Astrocyte (in vitro differentiated cells and primary cell): ENCODE measurements at regions not wholly inside any gene's neighbourhood (a gene's known extent, or its start where the extent isn't known, plus 50 kb on each side); places are given as distances from the start of the nearest gene placed in this dataset.

Experiments
- DNase-seq: peaks from one replicate; pipeline ENCODE4 v3.0.0-alpha.2; 2010; ENCODE audit warnings: low read depth
- FAIRE-seq: peaks from 2 replicates; lab custom pipeline; 2011; peaks lifted over from hg19 to GRCh38; lab: Jason Lieb, UNC
- H2AFZ ChIP-seq: 2 replicates; pipeline ENCODE4 v1.6.0; 2012; ENCODE audit warnings: low read depth, low read length, inconsistent platforms
- H3K27ac ChIP-seq: 2 replicates; pipeline ENCODE4 v1.5.1; 2011; ENCODE audit warnings: low read depth, low read length, inconsistent platforms
- H3K27me3 ChIP-seq: 2 replicates; pipeline ENCODE4 v1.6.0; 2011; ENCODE audit warnings: low read length, inconsistent platforms; ENCODE audit not compliant: insufficient read depth
- H3K36me3 ChIP-seq: 2 replicates; pipeline ENCODE4 v1.5.1; 2011; ENCODE audit warnings: low read length, inconsistent platforms; ENCODE audit not compliant: insufficient read depth
- H3K4me1 ChIP-seq: 2 replicates; pipeline ENCODE4 v1.5.1; 2011; ENCODE audit warnings: low read length, inconsistent platforms; ENCODE audit not compliant: insufficient read depth
- H3K4me2 ChIP-seq: 2 replicates; pipeline ENCODE4 v1.6.0; 2012; ENCODE audit warnings: low read length, inconsistent platforms
- H3K4me3 ChIP-seq: 2 replicates; pipeline ENCODE4 v1.5.1; 2011; ENCODE audit warnings: low read depth, mild to moderate bottlenecking, low read length, inconsistent platforms; ENCODE audit not compliant: insufficient read depth
- H3K79me2 ChIP-seq: 2 replicates; pipeline ENCODE4 v1.6.0; 2012; ENCODE audit warnings: mild to moderate bottlenecking, low read length, inconsistent platforms; ENCODE audit not compliant: insufficient read depth
- H3K9ac ChIP-seq: 2 replicates; pipeline ENCODE4 v1.6.0; 2012; ENCODE audit warnings: mild to moderate bottlenecking, low read length, inconsistent platforms
- H3K9me3 ChIP-seq: 2 replicates; pipeline ENCODE4 v1.5.1; 2012; ENCODE audit warnings: low read depth, mild to moderate bottlenecking, low read length, inconsistent platforms; ENCODE audit not compliant: insufficient read depth
- H4K20me1 ChIP-seq: 2 replicates; pipeline ENCODE4 v1.6.0; 2012; ENCODE audit warnings: low read length, inconsistent platforms; ENCODE audit not compliant: insufficient read depth
- H3K27ac Mint-ChIP-seq: one replicate; pipeline ENCODE4 v1.8.0; 2021; ENCODE audit warnings: mild to moderate bottlenecking, mixed read lengths; ENCODE audit not compliant: unreplicated experiment
- H3K27me3 Mint-ChIP-seq: one replicate; pipeline ENCODE4 v1.8.0; 2021; ENCODE audit warnings: low read depth, mixed read lengths; ENCODE audit not compliant: unreplicated experiment
- H3K36me3 Mint-ChIP-seq: one replicate; pipeline ENCODE4 v1.8.0; 2021; ENCODE audit warnings: low read depth, mixed read lengths; ENCODE audit not compliant: unreplicated experiment
- H3K4me1 Mint-ChIP-seq: one replicate; pipeline ENCODE4 v1.8.0; 2021; ENCODE audit warnings: low read depth, mixed read lengths; ENCODE audit not compliant: unreplicated experiment
- H3K4me3 Mint-ChIP-seq: one replicate; pipeline ENCODE4 v1.8.0; 2021; ENCODE audit warnings: mild to moderate bottlenecking, moderate library complexity, mixed read lengths; ENCODE audit not compliant: unreplicated experiment
- H3K9me3 Mint-ChIP-seq: one replicate; pipeline ENCODE4 v1.8.0; 2021; ENCODE audit warnings: mild to moderate bottlenecking, mixed read lengths; ENCODE audit not compliant: unreplicated experiment
- EZH2 ChIP-seq: IDR thresholded peaks from 2 replicates; pipeline ENCODE4 v1.6.1; 2012; ENCODE audit warnings: mild to moderate bottlenecking, low read length, inconsistent platforms; ENCODE audit not compliant: insufficient read depth
- TF ChIP-seq, protein P1 (sequence below): IDR thresholded peaks from 2 replicates; pipeline ENCODE4 v1.5.1; 2011; ENCODE audit warnings: low read depth, mild to moderate bottlenecking, inconsistent platforms, low read length, moderate library complexity; ENCODE audit not compliant: insufficient read depth

DNA sequence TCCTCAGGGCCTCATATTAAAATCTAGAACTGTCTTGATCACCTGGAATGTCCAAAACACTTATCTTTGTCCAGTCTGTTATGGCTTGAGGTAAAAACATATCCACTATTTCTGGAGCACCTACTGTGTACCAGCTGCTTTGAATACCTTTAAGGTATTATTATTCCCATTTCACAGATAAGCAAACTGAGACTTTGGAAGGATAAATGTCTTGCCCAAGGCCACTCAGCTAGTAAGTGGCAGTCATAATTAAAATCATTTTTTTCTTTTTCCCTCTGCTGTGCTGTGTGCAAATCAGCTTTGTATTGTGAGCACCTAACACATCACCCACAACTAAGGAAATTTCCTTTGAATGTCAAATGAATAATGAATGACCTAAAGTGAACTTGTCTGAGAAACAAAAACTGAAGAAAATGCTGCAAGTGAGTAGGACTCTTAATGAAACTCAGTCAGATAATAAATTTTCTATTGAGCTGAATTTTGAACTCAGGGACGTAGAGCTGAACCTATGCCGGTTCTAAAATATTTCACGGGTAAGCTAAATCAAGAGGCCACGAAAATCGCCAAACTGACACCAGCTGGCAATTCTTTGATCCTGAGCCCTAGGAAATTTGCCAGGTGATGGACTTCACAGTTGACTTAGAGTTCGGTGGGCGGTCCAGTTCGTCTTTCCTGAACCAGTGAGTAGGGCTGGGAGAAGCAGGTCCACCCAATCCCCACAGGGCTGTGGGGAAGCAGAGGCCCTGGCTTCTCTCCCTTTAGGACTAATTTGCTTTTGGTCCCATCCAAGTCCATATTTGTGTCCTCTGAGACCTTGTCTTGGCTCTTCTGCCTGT is 159.7 kb upstream of the PWP1 start:
- no peak for TF ChIP-seq EZH2
- TF ChIP-seq, protein P1, sequence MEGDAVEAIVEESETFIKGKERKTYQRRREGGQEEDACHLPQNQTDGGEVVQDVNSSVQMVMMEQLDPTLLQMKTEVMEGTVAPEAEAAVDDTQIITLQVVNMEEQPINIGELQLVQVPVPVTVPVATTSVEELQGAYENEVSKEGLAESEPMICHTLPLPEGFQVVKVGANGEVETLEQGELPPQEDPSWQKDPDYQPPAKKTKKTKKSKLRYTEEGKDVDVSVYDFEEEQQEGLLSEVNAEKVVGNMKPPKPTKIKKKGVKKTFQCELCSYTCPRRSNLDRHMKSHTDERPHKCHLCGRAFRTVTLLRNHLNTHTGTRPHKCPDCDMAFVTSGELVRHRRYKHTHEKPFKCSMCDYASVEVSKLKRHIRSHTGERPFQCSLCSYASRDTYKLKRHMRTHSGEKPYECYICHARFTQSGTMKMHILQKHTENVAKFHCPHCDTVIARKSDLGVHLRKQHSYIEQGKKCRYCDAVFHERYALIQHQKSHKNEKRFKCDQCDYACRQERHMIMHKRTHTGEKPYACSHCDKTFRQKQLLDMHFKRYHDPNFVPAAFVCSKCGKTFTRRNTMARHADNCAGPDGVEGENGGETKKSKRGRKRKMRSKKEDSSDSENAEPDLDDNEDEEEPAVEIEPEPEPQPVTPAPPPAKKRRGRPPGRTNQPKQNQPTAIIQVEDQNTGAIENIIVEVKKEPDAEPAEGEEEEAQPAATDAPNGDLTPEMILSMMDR: no peak
- H4K20me1 ChIP-seq: peaks cover 6% of the 10 kb centered on the region
- Mint-ChIP-seq H3K27me3 (no peaks in the 10 kb centered on the region), H3K36me3 (no peaks in the 10 kb centered on the region), H3K4me1 (no peaks in the 10 kb centered on the region), H3K27ac (no peak overlapping the region), H3K4me3 (no peak overlapping the region), H3K9me3 (no peaks in the 10 kb centered on the region)
- FAIRE-seq: no peak
- H3K4me1 ChIP-seq: no peaks in the 10 kb centered on the region
- no peaks in the 10 kb centered on the region for H3K36me3 ChIP-seq
- no peak for DNase-seq
- no peak overlapping the region for H3K4me2 ChIP-seq
- H3K27ac ChIP-seq: no peak overlapping the region
- no peaks in the 10 kb centered on the region for H3K79me2 ChIP-seq
- no peak overlapping the region for H3K4me3 ChIP-seq
- no peaks in the 10 kb centered on the region for H3K27me3 ChIP-seq
- H3K9me3 ChIP-seq: no peaks in the 10 kb centered on the region
- no peak overlapping the region for H3K9ac ChIP-seq
- no peak overlapping the region for H2AFZ ChIP-seq

DNA sequence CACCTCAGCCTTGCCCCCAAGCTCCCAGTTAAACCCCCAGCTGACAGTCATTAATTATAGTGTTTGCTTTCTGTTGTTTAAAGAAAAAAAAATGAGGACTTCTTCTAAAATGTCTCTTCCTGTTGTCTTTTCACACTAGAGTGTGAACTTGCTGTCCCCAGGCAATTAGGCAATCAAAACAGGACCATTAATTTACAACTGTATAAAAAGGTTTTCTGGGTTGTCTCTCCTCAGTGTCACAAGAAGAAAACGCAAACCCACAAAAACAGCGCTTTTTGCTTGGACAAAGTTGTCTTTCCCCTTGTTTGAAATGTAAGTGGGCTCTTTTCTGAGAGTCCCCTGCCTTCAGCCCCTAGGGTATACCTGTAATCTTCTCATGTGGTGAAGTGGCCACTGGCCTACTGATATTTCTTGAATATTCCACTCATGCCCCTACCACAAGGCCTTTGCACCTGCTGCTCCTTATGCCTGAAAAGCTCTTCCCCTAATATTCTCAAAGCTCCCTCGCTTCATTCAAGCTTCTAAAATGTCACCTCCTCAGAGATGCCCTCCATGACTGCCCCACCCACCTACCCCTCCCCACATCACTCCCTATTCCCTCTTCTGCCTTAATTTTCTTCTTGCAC is 158.9 kb upstream of the PWP1 start:
- TF ChIP-seq, protein P1: no peak
- no peak for TF ChIP-seq EZH2
- no peaks in the 10 kb centered on the region for H3K36me3 Mint-ChIP-seq
- DNase-seq (no peak), FAIRE-seq (no peak)
- no peaks in the 10 kb centered on the region for H3K4me1 Mint-ChIP-seq
- H3K4me2 ChIP-seq: no peak overlapping the region
- H3K9ac ChIP-seq: no peak overlapping the region
- H2AFZ ChIP-seq: no peak overlapping the region
- H3K27ac ChIP-seq: no peak overlapping the region
- no peaks in the 10 kb centered on the region for H3K4me1 ChIP-seq
- H3K4me3 Mint-ChIP-seq: no peak overlapping the region
- no peak overlapping the region for H3K27ac Mint-ChIP-seq
- H3K9me3 Mint-ChIP-seq: no peaks in the 10 kb centered on the region
- H3K27me3 Mint-ChIP-seq: no peaks in the 10 kb centered on the region
- no peak overlapping the region for H3K4me3 ChIP-seq
- H3K36me3 ChIP-seq: no peaks in the 10 kb centered on the region
- peaks cover 6% of the 10 kb centered on the region for H4K20me1 ChIP-seq
- no peaks in the 10 kb centered on the region for H3K27me3 ChIP-seq
- no peaks in the 10 kb centered on the region for H3K79me2 ChIP-seq
- no peaks in the 10 kb centered on the region for H3K9me3 ChIP-seq
